HepG2 (cell line): ENCODE measurements at regions not wholly inside any gene's neighbourhood (a gene's known extent, or its start where the extent isn't known, plus 50 kb on each side); places are given as distances from the start of the nearest gene placed in this dataset.

Experiments
- ATF4 ChIP-seq, 2 experiments: fragments of 450-650 bp in 1 of 2; sonication (generic) in 1 of 2; formaldehyde crosslinking; IDR thresholded peaks; 2 replicates each; pipeline versions ENCODE4 v1.5.0 to v1.8.0; 2020 to 2022; ENCODE audit warnings: mild to moderate bottlenecking in 1 of 2, missing genetic modification reagents in 1 of 2
- CREB1 ChIP-seq, 2 experiments: fragments of 450-650 bp in 1 of 2; IDR thresholded peaks; 2 replicates each; pipeline ENCODE4 v1.6.1; 2016 to 2017; ENCODE audit warnings: control low read depth in 1 of 2, mild to moderate bottlenecking in 1 of 2, missing compliant biosample characterization in 1 of 2, missing genetic modification characterization in 1 of 2
- KLF16 ChIP-seq, 2 experiments: sonication (generic) in 1 of 2; formaldehyde crosslinking in 1 of 2; IDR thresholded peaks; 2 replicates each; pipeline versions ENCODE4 v1.6.1 to v1.8.0; 2016 to 2023; ENCODE audit warnings: missing genetic modification reagents in 2 of 2, missing compliant biosample characterization in 1 of 2
- MNT ChIP-seq: fragments of 450-650 bp; IDR thresholded peaks from 2 replicates; pipeline ENCODE4 v1.6.1; 2016
- NR2C2 ChIP-seq: sonication (generic); formaldehyde crosslinking; IDR thresholded peaks from 2 replicates; pipeline ENCODE4 v1.4.0; 2020; ENCODE audit warnings: missing genetic modification reagents, mild to moderate bottlenecking, moderate library complexity, borderline replicate concordance
- PCBP2 ChIP-seq: fragments of 200-400 bp; formaldehyde crosslinking; optimal IDR thresholded peaks from 2 replicates; pipeline ENCODE3; 2018; ENCODE audit warnings: low read length, low read depth; ENCODE audit not compliant: poor library complexity, severe bottlenecking
- SKI ChIP-seq: fragments of 450-650 bp; IDR thresholded peaks from one replicate; pipeline ENCODE4 v1.6.1; 2018; ENCODE audit warnings: mild to moderate bottlenecking; ENCODE audit not compliant: partially characterized antibody
- SP4 ChIP-seq: sonication (generic); formaldehyde crosslinking; IDR thresholded peaks from 2 replicates; pipeline ENCODE4 v1.8.1; 2023; ENCODE audit warnings: mild to moderate bottlenecking, missing genetic modification reagents
- ZIK1 ChIP-seq: sonication (generic); formaldehyde crosslinking; IDR thresholded peaks from 2 replicates; pipeline ENCODE4 v1.5.0; 2020; ENCODE audit warnings: mild to moderate bottlenecking, low read depth, missing genetic modification reagents, borderline replicate concordance
- ZNF234 ChIP-seq: sonication (generic); formaldehyde crosslinking; conservative IDR thresholded peaks from 2 replicates; pipeline ENCODE4 v1.5.1; 2020; ENCODE audit warnings: mild to moderate bottlenecking, missing genetic modification reagents
- ZNF335 ChIP-seq: sonication (generic); formaldehyde crosslinking; IDR thresholded peaks from 2 replicates; pipeline ENCODE4 v1.4.0; 2020; ENCODE audit warnings: missing genetic modification reagents
- ZNF784 ChIP-seq: sonication (generic); formaldehyde crosslinking; IDR thresholded peaks from 2 replicates; pipeline ENCODE4 v1.5.1; 2020; ENCODE audit warnings: missing genetic modification reagents, mild to moderate bottlenecking, borderline replicate concordance
- ZNF883 ChIP-seq: sonication (generic); formaldehyde crosslinking; IDR thresholded peaks from 2 replicates; pipeline ENCODE4 v1.5.1; 2020; ENCODE audit warnings: mild to moderate bottlenecking, missing genetic modification reagents; ENCODE audit errors: not compliant biosample characterization

- TF ChIP-seq NR2C2 (CRISPR knock-in tag) (no peak), PCBP2 (no peak), ATF4 (CRISPR knock-in tag; IDR thresholded peaks at IDR 0.05) (no peak), ZNF784 (no peak), SKI (no peak), MNT (no peak), SP4 (CRISPR knock-in tag) (no peak), KLF16 (CRISPR knock-in tag; IDR thresholded peaks at IDR 0.05) (no peak), ZNF234 (CRISPR knock-in tag) (no peak), ZNF883 (CRISPR knock-in tag) (no peak), ZIK1 (CRISPR knock-in tag) (no peak), CREB1 (IDR thresholded peaks at IDR 0.05) (no peak), CREB1 (CRISPR knock-in tag; IDR thresholded peaks at IDR 0.05) (no peak), ZNF335 (CRISPR knock-in tag) (no peak)
These were observed 236.6 kb downstream of the PTH2R start (continued) for GRCh38 chr2:208643145-208643544.
